ENCODE measurements at regions not wholly inside any gene's neighbourhood (a gene's known extent, or its start where the extent isn't known, plus 50 kb on each side); places are given as distances from the start of the nearest gene placed in this dataset.

DNA sequence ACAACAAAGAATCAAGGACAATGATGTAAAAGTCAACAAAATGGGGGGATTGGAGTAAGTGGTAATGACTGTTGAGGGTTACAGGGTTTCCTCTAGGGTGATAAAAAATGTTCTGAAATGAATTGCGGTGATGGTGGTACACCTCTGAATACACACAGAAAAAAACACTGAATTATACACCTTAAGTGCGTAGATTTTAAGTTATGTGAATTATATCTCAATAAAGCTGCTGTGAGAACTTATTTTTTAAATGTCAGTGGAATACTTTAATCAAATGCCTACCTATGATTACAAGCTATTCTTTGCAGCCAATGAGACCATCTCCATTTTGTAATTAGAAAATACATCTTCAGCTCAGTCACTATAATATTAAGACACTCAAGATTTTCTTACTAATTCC is 53.5 kb downstream of the ZNF608 start:
- DNase-seq (ENCODE audit: low read depth): no peak

DNA sequence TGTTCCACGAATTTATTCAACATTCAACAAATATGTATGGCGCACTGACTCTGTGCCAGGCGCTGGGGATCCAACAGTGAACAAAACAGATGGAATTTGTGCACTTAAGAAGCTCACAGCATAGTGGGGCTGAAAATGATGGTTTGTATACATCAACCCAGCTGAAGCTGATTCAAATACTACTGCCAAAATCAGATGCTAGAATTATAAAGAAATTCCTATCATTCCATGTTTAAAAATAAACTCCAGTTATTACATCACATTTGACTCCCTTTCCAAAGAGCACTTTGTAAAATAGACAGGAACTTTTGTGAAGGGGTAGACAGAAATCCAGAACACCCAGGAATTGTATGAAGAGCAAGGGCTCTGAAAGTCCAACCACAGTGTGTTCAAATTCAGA is 54.1 kb downstream of the ZNF608 start:
- no peak for DNase-seq (ENCODE audit: low read depth)

DNA sequence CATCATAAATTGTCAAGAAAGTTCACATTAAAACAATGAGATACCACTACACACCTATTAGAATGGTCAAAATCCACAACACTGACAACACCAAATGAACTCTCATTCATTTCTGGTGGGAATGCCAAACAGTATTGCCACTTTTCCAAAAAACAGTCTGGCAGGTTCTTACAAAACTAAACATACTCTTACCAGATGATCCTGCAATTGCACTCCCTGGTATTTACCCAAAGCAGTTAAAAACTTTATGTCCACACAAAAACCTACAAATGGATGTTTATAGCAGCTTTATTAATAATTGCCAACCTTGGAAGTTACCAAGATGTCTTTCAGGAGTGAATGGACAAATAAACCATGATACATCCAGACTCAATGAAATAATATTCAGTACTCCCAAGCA is 56.8 kb downstream of the ZNF608 start:
- DNase-seq (ENCODE audit: low read depth): no peak

DNA sequence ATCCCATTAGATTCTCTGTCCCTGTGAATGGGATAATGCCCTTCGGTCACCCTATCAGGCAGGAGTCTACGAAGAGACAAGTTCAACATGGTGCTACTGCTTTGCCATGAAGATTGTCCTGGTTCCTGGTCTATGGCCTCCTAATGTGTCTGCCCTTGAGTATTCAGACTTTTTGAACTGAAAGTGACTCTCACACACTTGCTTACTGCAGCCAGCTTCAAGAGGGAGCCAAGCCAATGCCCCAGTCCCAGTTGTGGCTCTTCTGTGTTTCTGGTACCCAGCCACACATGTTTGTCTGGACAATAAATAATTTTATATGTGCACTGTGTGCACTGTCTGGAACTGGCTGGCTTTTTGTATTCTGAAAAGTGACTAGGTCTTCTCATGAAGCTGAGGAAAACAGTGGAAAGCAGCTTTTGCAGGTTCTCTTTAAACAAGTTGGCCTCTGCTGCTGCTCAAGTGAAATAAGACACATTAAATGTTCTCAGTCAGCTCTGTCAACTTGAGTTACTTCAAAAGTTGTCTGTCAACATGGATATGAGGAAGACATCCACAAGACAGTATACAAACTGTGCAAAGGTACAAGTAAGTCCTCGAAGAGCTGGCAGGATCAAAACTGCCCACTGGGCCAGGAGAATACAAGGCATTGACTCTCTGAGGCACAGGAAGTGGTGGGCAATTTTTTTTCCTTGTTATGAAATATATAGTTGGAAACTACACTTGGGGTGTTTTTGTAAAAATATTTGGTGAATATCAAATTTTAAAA is 60.0 kb downstream of the ZNF608 start:
- no peak for DNase-seq (ENCODE audit: low read depth)

DNA sequence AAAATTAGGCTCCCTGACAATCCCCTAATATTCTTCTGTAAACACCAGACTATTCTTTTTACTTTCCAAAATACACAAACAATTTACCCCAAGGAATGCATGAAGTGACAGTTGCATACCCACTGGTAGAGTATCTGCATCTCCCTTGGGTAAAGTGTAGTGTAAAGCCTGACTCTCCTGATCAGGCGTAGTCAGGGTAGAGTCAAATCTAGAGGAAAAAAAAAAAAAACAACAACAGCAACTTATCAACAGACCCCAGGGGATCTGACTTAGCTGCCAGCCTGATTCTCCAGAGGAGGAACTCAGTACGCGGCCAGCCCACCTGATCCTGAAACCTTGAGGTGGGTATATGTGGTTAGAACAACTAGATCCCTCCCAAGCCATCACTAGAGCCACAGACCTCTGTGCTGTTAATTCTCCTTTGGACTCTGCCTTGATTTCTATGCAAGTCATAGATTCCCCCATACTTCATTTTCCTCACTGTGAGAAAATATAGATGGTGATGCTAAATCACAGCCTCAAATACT is 61.0 kb downstream of the ZNF608 start:
- no peak for DNase-seq (ENCODE audit: low read depth)

DNA sequence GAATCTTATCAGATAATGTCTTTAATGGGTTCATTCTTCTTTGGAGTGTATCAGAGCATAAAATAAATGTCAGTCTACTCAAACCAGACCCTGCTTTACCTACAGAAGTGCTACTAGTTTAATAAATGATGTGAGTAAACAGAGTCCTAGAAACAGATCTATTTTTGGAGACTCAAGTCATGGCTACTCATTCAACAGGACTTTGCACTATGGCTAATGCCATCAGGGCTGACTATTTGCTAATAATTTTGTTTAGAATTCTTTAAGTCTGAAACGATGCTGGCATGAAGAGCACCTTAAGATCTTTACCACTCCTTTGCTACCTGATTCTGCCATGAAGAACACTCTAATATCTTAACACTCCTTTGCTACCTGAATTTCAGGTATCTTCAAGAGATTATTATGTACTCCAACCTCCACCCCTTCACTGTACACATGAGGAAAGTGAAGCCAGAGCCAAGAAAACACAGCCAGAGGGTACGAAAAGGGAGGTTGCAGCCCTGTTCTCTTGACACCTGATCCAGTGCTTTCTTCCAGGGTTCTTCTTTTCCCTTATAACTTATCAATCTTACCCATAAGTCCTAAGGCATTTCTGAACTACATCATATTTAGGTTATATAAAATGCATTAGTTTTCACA is 62.4 kb downstream of the ZNF608 start:
- DNase-seq (ENCODE audit: low read depth): no peak

DNA sequence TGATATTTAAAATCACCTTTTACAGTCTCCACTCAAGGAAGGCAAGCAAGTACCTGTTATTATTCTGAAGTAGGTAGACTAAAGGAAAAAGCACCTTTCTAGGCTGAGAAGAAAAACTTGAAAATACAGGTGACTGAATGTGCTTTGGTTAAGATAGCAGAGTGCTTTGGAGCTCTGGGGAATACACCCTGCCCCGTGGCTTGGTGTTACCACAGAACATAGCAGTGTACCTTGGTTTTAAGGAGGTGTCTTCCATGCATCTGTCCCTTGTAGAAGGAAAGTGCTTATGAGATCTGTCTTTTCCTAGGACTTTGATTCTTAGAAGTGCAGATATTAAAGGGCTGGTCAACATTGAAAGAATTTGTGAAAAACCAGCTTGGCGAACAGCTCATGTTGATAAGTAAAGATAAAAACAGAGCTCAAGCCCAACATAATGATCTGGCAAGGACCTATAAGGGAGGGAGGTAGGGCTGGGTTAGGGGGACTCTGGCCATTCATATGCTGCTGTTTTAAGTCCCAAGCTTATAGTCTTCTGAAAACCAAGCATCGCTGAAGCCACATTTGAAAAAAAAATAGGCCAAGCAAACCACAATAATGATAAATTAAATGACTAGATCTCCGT is 66.8 kb downstream of the ZNF608 start:
- DNase-seq (ENCODE audit: low read depth): no peak

DNA sequence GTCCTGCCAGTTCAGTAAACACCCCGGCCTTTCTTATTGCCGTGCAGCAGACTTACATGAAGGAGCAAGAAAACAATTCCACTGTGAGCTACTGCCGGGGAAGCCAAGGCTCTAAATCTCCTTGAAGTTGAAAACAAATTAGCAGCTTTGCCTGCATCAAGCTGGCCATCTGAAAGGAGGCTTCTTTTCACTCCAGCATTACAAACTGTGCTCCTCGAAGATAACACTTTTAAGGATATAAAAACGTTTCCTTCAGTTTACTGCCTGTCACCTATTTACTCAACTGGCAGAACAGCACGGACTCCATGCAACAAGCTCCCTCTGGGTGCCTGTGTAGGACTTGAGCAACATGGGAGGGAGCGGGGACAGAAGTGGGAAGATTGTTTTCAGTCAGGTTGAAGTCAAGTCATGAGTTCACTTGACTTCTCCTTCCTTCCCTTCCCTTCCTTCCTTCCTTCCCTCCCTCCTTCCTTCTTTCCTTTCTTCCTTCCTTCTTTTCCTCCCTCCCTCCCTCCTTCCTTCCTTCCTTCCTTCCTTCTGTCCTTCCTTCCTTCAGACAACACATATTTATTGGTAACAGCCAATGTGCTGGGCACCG is 67.4 kb downstream of the ZNF608 start:
- no peak for DNase-seq (ENCODE audit: low read depth)

DNA sequence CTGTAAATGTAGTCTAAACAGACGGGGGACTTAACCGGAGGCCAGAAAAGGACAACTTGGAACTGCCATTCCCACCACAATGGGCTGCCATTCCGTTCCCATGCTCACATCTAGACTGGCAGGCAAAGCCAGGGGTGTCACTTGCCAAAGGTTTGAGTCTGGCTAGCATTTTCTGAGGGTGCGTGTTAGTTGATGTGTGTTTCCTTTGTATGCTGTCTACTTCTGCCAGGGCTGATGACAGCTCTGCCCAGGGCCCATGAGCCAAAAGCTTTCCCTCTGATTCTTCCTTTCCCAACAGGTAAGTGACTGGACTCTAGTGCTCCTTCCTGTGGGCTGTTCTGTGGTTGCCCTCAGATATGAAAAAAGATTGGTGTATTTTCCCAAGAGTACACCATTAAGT is 68.0 kb downstream of the ZNF608 start:
- no peak for DNase-seq (ENCODE audit: low read depth)

DNA sequence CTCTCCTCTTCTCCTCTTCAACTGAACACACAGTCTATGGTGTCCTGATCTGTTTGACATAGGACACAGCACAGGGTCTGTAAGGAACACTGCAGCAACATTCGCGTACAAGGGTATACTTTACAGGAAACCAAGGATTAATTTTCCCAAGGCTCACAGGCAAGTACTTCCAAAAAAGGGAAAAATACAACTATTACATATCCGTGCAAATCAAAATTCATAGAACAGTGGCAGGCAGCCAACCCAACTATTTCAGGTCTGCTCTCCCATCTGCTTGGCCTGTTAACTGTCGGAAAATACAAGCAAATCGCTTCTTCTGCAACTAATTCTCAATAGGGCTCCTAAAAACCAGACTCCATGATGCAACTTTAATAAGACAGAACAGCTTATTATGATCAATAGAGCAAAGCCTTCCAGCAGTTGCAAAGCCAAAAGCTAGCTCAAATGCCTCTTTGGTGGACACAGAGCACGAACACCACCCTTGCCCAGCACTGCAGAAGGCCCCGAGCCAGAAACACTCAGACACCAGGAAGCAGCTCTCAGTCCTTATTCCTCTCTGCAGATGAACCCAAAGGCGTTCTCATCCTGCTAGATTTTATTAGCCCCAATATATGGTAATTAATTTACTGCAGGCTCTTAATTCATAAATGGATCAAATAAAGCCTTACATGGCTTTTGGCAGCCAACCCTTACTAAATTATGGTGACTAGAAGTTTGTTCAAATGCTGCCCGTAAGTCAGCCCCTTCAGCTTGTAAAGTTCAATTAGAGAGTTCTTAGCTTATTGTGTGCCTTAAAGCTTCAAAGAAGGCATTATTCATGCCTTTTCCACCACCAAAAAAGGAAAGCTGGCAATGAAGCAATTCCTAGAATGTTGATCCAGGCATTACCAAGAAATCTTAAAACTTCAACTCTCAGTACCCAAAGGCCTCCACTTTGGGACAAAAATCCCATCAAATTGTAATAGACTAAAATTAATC is 68.8 kb downstream of the ZNF608 start:
- DNase-seq (ENCODE audit: low read depth): no peak

DNA sequence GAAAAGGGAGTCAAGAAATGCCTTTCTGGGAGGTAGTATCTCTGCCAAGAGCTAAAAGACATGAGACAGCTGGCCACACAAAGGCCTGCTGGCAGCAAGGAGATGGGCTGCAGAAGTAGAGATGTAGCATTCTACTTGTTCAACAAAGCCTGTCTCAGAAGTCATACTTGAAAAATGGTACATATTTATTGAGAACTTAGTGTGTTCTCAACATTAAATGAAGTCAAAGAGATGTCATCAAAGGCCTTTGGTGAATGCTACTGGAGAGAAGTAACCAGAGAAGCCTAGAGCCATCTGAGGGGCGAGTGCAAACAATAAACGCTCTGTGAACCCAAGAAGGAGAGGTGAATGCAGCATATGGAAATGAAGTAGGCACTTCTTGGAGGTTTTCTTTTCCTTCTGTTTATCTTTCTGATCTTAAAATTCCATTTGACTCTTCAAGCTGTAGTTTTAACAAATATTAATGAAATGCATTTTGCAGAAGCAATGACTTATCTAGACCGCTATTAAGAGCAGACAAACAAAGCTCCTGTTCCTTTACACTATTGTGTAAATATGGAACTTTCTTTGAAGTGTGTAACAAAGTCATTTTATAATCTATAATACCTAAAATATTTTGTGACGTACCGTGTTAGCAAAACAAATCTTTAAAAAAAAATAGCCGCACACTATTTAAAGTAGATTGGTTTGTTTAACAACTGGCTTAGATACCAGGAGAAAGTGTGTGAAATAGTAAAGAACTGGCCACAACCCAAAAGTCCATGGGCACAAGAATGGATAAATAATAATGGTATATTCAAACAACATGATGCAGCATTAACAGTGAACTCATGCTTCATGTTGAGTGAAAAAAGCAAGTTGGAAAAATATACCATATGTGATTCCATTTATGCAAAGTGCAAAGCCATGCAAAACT is 70.2 kb downstream of the ZNF608 start:
- DNase-seq (ENCODE audit: low read depth): peak; percentile 65

DNA sequence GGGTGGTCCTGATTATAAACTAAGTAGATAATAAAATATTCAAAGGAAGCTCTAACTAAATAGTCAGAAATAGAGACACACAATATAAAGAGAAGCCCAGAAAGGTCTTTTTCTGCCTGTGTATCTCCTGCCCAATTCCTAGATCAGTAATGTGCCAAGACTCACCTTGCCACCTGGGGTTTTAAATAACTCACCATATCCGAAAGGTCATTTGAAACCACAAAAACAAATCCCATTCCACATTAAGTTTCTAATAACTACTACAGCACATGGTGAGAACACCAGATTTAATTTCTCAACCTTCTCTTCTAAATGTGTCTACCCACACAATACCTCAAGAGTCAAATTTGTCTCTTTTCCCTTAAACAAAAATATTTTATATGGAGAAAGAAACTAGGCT is 75.2 kb downstream of the ZNF608 start:
- DNase-seq (ENCODE audit: low read depth): no peak

DNA sequence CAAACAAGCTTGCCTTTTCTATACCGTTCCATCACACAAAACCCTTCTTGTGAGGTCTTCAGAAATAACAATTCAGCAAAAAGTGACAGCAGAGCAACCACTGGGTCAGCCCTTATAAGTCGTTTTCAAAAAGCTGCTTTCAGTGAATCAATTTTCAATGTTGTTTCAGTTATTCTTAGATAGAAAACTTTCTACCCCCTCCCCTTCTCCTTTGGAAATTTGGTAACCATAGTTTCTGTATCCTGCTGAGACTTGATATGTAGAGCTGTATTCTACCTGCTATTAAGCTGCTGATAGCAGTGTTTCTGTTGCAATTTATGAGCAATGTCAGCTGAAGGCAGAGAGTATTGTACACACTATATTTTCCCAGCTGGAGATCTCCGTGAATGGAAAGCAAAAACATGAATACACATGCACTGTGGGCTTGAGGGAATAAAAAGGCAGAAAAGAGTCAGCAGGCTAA is 75.7 kb downstream of the ZNF608 start:
- DNase-seq (ENCODE audit: low read depth): no peak

DNA sequence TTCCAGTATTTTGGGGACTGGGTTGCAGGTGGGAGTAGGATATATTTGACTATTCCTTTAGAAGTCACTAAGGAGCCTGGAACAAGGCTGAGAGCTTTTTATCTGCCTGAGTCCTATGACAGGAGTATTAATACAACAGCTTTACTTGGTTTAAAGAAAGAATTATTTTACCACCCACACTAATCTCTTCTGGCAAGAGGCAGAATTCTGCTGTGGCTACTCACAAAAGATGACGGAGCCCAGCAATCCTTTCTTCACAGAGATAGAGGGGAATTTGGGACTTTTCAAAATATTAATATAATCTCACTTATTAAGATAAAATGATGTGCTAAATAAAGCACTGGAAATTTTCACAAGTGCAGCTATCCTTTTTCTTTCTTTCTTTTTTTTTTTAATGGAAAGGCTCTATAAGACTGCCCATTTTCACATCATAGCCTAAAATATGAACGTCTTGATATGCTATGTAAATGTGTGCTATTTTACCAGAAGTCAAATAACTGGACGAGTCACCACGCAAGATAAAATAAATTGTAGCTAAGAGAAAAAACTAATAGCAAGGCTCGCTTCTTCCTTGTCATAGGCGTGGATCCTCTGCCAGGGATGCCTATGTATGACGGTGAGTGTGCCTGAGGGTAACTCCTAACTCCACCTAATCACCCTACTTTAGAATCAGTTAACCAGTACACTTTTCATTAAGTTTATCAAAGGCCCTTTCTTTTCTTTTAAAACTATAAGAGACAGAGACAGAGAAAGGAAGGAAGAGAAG is 76.3 kb downstream of the ZNF608 start:
- no peak for DNase-seq (ENCODE audit: low read depth)

DNA sequence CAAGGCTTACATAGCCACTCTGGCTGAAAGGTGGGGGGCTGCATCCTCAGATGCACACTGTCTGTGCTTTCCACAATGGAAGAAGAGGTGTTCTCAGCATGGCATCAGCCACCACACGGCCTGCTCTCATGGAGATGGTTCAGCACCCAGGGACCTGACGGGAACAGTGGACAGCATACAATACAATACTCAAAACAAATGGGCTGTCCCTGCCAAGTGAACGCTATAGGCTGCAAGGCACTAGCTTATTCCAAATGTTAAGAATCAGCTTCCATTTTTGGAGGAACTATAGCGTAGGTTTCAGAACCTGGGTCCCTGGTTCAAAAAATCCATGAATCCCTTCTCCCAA is 77.2 kb downstream of the ZNF608 start:
- DNase-seq (ENCODE audit: low read depth): no peak

DNA sequence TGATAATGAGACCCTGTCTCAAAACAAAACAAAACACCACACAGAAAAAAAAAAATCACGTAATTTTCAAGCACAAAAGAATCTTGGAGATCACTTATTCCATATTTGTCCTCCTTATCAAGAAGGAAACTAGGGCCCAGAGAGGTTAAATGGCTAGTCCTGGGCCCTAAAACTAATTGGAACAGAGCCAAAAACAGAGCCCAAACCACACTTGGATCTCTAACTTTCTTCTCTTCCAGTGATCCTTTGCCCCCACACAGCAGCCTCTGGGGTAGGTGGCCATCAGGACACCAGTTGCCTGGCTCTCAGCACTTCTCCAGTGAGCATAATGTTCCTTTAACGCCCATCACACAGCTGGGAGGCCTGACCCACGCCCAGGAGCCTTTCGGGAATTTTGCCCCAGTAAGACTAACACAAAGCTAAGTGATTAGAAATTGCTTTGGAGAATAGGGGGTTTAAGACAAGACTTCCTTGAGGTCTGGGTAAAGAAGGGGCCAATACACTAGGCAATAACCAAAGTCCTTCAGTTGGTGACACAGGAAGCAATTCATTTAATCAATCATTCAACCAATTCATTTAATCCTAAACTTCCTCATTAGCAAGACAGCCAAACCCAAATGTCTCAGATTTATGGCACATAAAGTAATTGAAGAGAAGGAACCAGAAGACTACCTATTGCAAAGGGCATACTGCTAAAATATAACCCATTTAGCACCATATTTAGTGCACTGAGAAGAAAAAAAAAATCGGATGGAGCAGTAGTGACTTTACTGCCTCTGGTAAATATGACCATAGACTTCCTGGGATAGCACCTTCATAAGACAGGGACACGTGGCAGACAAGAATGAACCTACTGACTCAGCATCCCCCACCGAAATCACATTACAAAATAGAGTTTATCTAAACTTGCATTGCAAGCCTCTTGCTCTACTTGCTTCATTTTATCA is 77.8 kb downstream of the ZNF608 start:
- DNase-seq (ENCODE audit: low read depth): no peak

DNA sequence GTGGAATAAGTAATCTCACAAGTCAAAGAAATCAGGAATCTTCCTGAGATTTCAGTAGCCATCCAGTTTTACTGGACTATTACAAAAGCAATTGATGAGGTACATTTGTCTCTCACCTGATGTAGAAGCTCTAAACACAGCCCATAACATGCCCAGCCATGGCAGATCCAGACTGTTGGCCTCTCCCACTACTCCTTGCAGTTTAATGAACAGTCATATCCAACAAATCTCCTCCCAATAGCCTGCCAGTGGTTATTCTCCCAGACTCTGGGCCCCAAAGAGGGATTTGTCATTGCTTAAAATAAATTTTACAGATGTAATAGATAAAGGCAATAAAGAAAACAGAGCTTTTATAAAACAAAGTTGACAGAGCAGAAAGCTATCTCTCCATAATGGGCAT is 80.8 kb downstream of the ZNF608 start:
- no peak for DNase-seq (ENCODE audit: low read depth)

DNA sequence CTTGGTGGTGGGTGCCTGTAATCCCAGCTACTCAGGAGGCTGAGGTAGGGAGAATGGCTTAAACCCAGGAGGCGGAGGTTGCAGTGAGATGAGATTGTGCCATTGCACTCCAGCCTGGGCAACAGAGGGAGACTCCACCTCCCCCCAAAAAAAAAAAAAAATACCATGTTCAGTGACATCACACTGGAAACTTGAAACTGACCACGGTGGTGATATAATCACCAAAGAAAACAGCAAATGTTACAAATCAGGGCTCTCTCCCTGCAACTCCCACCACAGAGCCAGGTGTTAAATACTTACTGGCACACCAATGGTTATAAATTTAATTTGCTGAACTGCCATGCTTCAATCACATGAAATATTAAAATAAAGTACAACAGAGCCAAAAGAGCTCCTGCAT is 81.4 kb downstream of the ZNF608 start:
- peak; percentile 71 for DNase-seq (ENCODE audit: low read depth)
